Body of pancreas (tissue), 4 donors: ENCODE measurements at regions not wholly inside any gene's neighbourhood (a gene's known extent, or its start where the extent isn't known, plus 50 kb on each side); places are given as distances from the start of the nearest gene placed in this dataset.

Source experiments
- POLR2A ChIP-seq, 3 donors: fragments of 450-650 bp; IDR thresholded peaks; one replicate each; pipeline ENCODE4 v1.6.1; 2016; ENCODE audit warnings: antibody characterized with exemption in 3 of 3, mild to moderate bottlenecking in 2 of 3
- TF ChIP-seq, protein P1 (sequence below), 7 experiments: fragments of 450-650 bp in 4 of 7; fragments of 200-600 bp in 3 of 7; sonication (generic) in 3 of 7; IDR thresholded peaks; one replicate each; pipeline ENCODE4 v1.5.1; 2016 to 2019; ENCODE audit warnings: antibody characterized with exemption in 7 of 7

DNA sequence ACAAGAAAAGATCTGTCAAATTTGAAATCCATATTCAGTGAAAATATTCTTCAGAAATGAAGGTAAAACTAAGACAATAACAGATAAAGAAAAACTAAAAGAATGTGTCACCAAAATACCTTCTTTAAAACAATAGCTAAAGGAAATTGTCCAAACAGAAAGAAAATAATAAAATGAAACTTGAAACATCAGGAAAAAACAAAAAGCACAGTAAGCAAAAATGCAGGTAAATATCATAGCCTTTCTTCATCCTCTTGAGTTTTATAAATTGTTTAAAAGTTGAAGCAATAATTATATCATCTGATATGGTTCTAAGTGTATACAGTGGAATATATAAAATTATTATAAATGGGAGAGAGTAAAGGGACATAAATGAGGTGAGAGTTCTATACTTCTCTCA lies 103.8 kb upstream of the PDE1A start:
- TF ChIP-seq, protein P1, sequence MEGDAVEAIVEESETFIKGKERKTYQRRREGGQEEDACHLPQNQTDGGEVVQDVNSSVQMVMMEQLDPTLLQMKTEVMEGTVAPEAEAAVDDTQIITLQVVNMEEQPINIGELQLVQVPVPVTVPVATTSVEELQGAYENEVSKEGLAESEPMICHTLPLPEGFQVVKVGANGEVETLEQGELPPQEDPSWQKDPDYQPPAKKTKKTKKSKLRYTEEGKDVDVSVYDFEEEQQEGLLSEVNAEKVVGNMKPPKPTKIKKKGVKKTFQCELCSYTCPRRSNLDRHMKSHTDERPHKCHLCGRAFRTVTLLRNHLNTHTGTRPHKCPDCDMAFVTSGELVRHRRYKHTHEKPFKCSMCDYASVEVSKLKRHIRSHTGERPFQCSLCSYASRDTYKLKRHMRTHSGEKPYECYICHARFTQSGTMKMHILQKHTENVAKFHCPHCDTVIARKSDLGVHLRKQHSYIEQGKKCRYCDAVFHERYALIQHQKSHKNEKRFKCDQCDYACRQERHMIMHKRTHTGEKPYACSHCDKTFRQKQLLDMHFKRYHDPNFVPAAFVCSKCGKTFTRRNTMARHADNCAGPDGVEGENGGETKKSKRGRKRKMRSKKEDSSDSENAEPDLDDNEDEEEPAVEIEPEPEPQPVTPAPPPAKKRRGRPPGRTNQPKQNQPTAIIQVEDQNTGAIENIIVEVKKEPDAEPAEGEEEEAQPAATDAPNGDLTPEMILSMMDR (IDR thresholded peaks at IDR 0.05) = no peak
- TF ChIP-seq POLR2A (IDR thresholded peaks at IDR 0.05) = no peak
